GM12878 (cell line): ENCODE measurements at regions not wholly inside any gene's neighbourhood (a gene's known extent, or its start where the extent isn't known, plus 50 kb on each side); places are given as distances from the start of the nearest gene placed in this dataset.

Experiments
- ATAC-seq: fragments of 200-7000 bp; cut with Tn5 transposase; 3 replicates; pipeline ENCODE4 v1.9.1; 2020; ENCODE audit warnings: mild to moderate bottlenecking, moderate library complexity
- BruUV-seq: library from RNA; stranded (reverse); fragments of 400-500 nt; replicated peaks from 2 replicates; lab custom pipeline; 2021; lab: Mats Ljungman, UMichigan
- CTCF ChIA-PET: fragments of 300-600 bp; sonication (Branson Sonifier 250); formaldehyde crosslinking; extraction: SDS; loops from one replicate; lab custom pipeline; 2021; ENCODE audit warnings: inconsistent platforms; lab: Yijun Ruan, JAX
- POLR2A ChIA-PET: fragments of 350-600 bp; formaldehyde crosslinking; extraction: SDS; loops from one replicate; lab custom pipeline; 2021; ENCODE audit warnings: inconsistent platforms; lab: Charles Lee
- RAD21 ChIA-PET: fragments of 300-600 bp; sonication (Branson Sonifier 250); formaldehyde crosslinking; loops from one replicate; lab custom pipeline; 2023; ENCODE audit warnings: antibody characterized with exemption; ENCODE audit not compliant: unreplicated experiment; lab: Charles Lee
- SMC1A ChIA-PET: fragments of 300-600 bp; sonication (Branson Sonifier 250); formaldehyde crosslinking; loops from one replicate; lab custom pipeline; 2023; ENCODE audit not compliant: unreplicated experiment, uncharacterized antibody; lab: Charles Lee
- DNase-seq: peaks from one replicate; pipeline ENCODE4 v3.0.0-alpha.2; 2011; ENCODE audit warnings: low read depth, low spot score
- FAIRE-seq: peaks from 3 replicates; lab custom pipeline; 2011; peaks lifted over from hg19 to GRCh38; lab: Jason Lieb, UNC
- H2AFZ ChIP-seq: 2 replicates; pipeline ENCODE4 v1.6.0; 2011; ENCODE audit warnings: low read depth, low read length, control low read depth; ENCODE audit not compliant: control insufficient read depth
- H3K27ac ChIP-seq: 2 replicates; pipeline ENCODE4 v1.5.1; 2011; ENCODE audit warnings: control low read depth; ENCODE audit not compliant: control insufficient read depth, insufficient read depth
- H3K27me3 ChIP-seq, 2 experiments: replicated peaks in 1 of 2; 2 replicates each; pipeline versions ENCODE4 v1.6.0 to v1.6.1; 2011; ENCODE audit warnings: low read length in 1 of 2; ENCODE audit not compliant: control insufficient read depth in 2 of 2, insufficient read depth in 2 of 2
- H3K36me3 ChIP-seq, 2 experiments: 2 replicates each; pipeline ENCODE4 v1.5.1; 2011; ENCODE audit warnings: low read length in 1 of 2; ENCODE audit not compliant: control insufficient read depth in 2 of 2, insufficient read depth in 2 of 2
- H3K4me1 ChIP-seq: 2 replicates; pipeline ENCODE4 v1.6.1; 2011; ENCODE audit warnings: mild to moderate bottlenecking, low read length, moderate library complexity, mixed read lengths; ENCODE audit not compliant: control insufficient read depth, insufficient read depth
- H3K4me2 ChIP-seq: 2 replicates; pipeline ENCODE4 v1.6.0; 2011; ENCODE audit warnings: control low read depth; ENCODE audit not compliant: control insufficient read depth, insufficient read depth
- H3K4me3 ChIP-seq: fragments of 200-600 bp; sonication (generic); 2 replicates; pipeline ENCODE4 v1.5.1; 2016
- H3K79me2 ChIP-seq: 2 replicates; pipeline ENCODE4 v1.6.0; 2011; ENCODE audit warnings: low read length; ENCODE audit not compliant: control insufficient read depth, insufficient read depth
- H3K9ac ChIP-seq: 2 replicates; pipeline ENCODE4 v1.8.0; 2011; ENCODE audit warnings: low read length, control low read depth, mixed read lengths; ENCODE audit not compliant: control insufficient read depth, insufficient read depth
- H3K9me3 ChIP-seq: replicated peaks from 3 replicates; pipeline ENCODE4 v1.5.1; 2011; ENCODE audit warnings: mild to moderate bottlenecking, low read length; ENCODE audit not compliant: control insufficient read depth, insufficient read depth
- H4K20me1 ChIP-seq: 2 replicates; pipeline ENCODE4 v1.6.0; 2011; ENCODE audit not compliant: control insufficient read depth, insufficient read depth
- BMI1 ChIP-seq: fragments of 450-650 bp; IDR thresholded peaks from 2 replicates; pipeline ENCODE4 v1.6.1; 2016; ENCODE audit warnings: mild to moderate bottlenecking, moderate library complexity, borderline replicate concordance
- CHD1 ChIP-seq: IDR thresholded peaks from 2 replicates; pipeline ENCODE4 v1.6.1; 2012; ENCODE audit warnings: low read depth, low read length, improper control_type of control experiment
- ELK1 ChIP-seq: IDR thresholded peaks from 2 replicates; pipeline ENCODE4 v1.6.1; 2012; ENCODE audit warnings: low read depth, low read length, improper control_type of control experiment
- IKZF1 ChIP-seq: fragments of 450-650 bp; conservative IDR thresholded peaks from 2 replicates; pipeline ENCODE4 v1.6.1; 2017; ENCODE audit warnings: antibody characterized with exemption, mild to moderate bottlenecking
- NFYB ChIP-seq: IDR thresholded peaks from 2 replicates; pipeline ENCODE4 v1.6.1; 2011; ENCODE audit warnings: low read depth, mild to moderate bottlenecking, low read length, improper control_type of control experiment, moderate library complexity; ENCODE audit not compliant: insufficient read depth
- NR2C2 ChIP-seq: IDR thresholded peaks from 2 replicates; pipeline ENCODE4 v1.6.1; 2011; ENCODE audit warnings: borderline replicate concordance, low read depth; ENCODE audit not compliant: control insufficient read depth, insufficient read length
- POU2F2 ChIP-seq: IDR thresholded peaks from 3 replicates; pipeline ENCODE4 v1.6.1; 2011; ENCODE audit warnings: low read depth, mild to moderate bottlenecking, low read length, borderline replicate concordance
- PRDM15 ChIP-seq: fragments of 450-650 bp; formaldehyde crosslinking; IDR thresholded peaks from 2 replicates; pipeline ENCODE4 v1.4.0; 2020; ENCODE audit warnings: mild to moderate bottlenecking, moderate library complexity
- RAD21 ChIP-seq: IDR thresholded peaks from 2 replicates; pipeline ENCODE4 v1.6.1; 2011; ENCODE audit warnings: mild to moderate bottlenecking, low read depth, low read length, moderate library complexity; ENCODE audit not compliant: insufficient read depth
- SP1 ChIP-seq: IDR thresholded peaks from one replicate; pipeline ENCODE4 v1.6.1; 2011; ENCODE audit warnings: low read depth, low read length
- SREBF1 ChIP-seq: IDR thresholded peaks from 2 replicates; pipeline ENCODE4 v1.6.1; 2012; ENCODE audit warnings: mild to moderate bottlenecking, low read length
- TBL1XR1 ChIP-seq: IDR thresholded peaks from 2 replicates; pipeline ENCODE4 v1.6.1; 2012; ENCODE audit warnings: low read depth, low read length, improper control_type of control experiment
- TCF12 ChIP-seq: IDR thresholded peaks from 2 replicates; pipeline ENCODE4 v1.6.1; 2011; ENCODE audit warnings: low read depth, mild to moderate bottlenecking, low read length
- YBX1 ChIP-seq: fragments of 450-650 bp; IDR thresholded peaks from 2 replicates; pipeline ENCODE4 v1.6.1; 2016; ENCODE audit warnings: antibody characterized with exemption
- ZBTB4 ChIP-seq: fragments of 450-650 bp; formaldehyde crosslinking; IDR thresholded peaks from 2 replicates; pipeline ENCODE4 v1.4.0; 2022; ENCODE audit warnings: mild to moderate bottlenecking, moderate library complexity
- WGBS: methylation state at CpG from one replicate; pipeline ENCODE4 v1.1.6; 2016; ENCODE audit warnings: low lambda C conversion rate; ENCODE audit not compliant: insufficient replicate concordance, insufficient coverage; ENCODE audit errors: missing lambda C conversion rate; 5-methylcytosine and 5-hydroxymethylcytosine counted together
- in situ Hi-C: fragments of 300-500 bp; cut with MboI; formaldehyde crosslinking; loops from 9 replicates; pipeline ENCODE4 v1.14.3; 2018; ENCODE audit warnings: mixed read lengths
- intact Hi-C: fragments of 100-400 bp; cut with micrococcal nuclease; formaldehyde crosslinking; loops from one replicate; pipeline ENCODE4 v1.14.2; 2022; ENCODE audit not compliant: unreplicated experiment

GRCh38 chr13:92950771-92951170, 275.8 kb upstream of the GPC6 start:
- no peak for DNase-seq
- ChIA-PET SMC1A (no interaction called here), POLR2A (no interaction called here), RAD21 (no interaction called here), CTCF (no interaction called here)
- intact Hi-C loops, result no loop called here
- Histone ChIP-seq H4K20me1 (no peaks in the 10 kb centered on the region), H2AFZ (no peak overlapping the region), H3K9ac (no peak overlapping the region), H3K27ac (no peak overlapping the region), H3K79me2 (no peaks in the 10 kb centered on the region), H3K4me1 (no peaks in the 10 kb centered on the region), H3K4me2 (no peak overlapping the region), H3K36me3 (no peaks in the 10 kb centered on the region), H3K27me3 (no peaks in the 10 kb centered on the region), H3K9me3 (no peaks in the 10 kb centered on the region), H3K4me3 (no peak overlapping the region)
- no peak for ATAC-seq
- 0% methylated on average over 2 of the region's 2 CpGs for WGBS
- in situ Hi-C loops, result no loop called here
- no peak for TF ChIP-seq SP1
- no peak for TF ChIP-seq PRDM15 (CRISPR knock-in tag)
- TF ChIP-seq ELK1, result no peak
- no peak for TF ChIP-seq CHD1
- TF ChIP-seq RAD21, result no peak
- TF ChIP-seq NFYB, result no peak
- TF ChIP-seq NR2C2, result no peak
- no peak for TF ChIP-seq BMI1
- TF ChIP-seq YBX1, result no peak
- TF ChIP-seq TBL1XR1, result no peak
- TF ChIP-seq IKZF1, result no peak
- TF ChIP-seq SREBF1, result no peak
- TF ChIP-seq ZBTB4 (CRISPR knock-in tag), result no peak
- TF ChIP-seq POU2F2, result no peak
- no peak for TF ChIP-seq TCF12
- FAIRE-seq, result no peak
- no TSS peak for BruUV-seq
